Natural killer cell treated with Interleukin-12 subunit alpha and Interleukin-12 subunit beta and Interleukin-15 and Interleukin-18, amount 100 ng/mL, for 72 hours (primary cell): ENCODE measurements at regions not wholly inside any gene's neighbourhood (a gene's known extent, or its start where the extent isn't known, plus 50 kb on each side); places are given as distances from the start of the nearest gene placed in this dataset.

Experiments
- ATAC-seq, 2 donors: fragments of 150-1000 bp; cut with Tn5 transposase in 1 of 2; sonication (Bioruptor Pico), chemical (Tn5 transposase) in 1 of 2; 2 replicates each; pipeline ENCODE4 v1.10.0; 2021
- DNase-seq: peaks from one replicate; pipeline ENCODE4 v3.0.0; 2022; ENCODE audit warnings: low spot score
- H3K27ac Mint-ChIP-seq, 2 donors: 1 replicate in 1 of 2; 2 replicates in 1 of 2; pipeline ENCODE4 v1.8.0; 2022; ENCODE audit warnings: mixed read lengths in 2 of 2, mild to moderate bottlenecking in 1 of 2, moderate library complexity in 1 of 2
- H3K27me3 Mint-ChIP-seq, 2 donors: 1 replicate in 1 of 2; 2 replicates in 1 of 2; pipeline ENCODE4 v1.8.0; 2022; ENCODE audit warnings: mixed read lengths in 2 of 2
- H3K36me3 Mint-ChIP-seq: one replicate; pipeline ENCODE4 v1.8.0; 2022; ENCODE audit warnings: mixed read lengths
- H3K4me1 Mint-ChIP-seq, 2 donors: 1 replicate in 1 of 2; 2 replicates in 1 of 2; pipeline ENCODE4 v1.8.0; 2022; ENCODE audit warnings: low read depth in 2 of 2, mixed read lengths in 2 of 2, mild to moderate bottlenecking in 1 of 2
- H3K4me3 Mint-ChIP-seq: one replicate; pipeline ENCODE4 v1.8.0; 2022; ENCODE audit warnings: mixed read lengths
- H3K9me3 Mint-ChIP-seq: 2 replicates; pipeline ENCODE4 v1.8.0; 2022; ENCODE audit warnings: mixed read lengths

DNA sequence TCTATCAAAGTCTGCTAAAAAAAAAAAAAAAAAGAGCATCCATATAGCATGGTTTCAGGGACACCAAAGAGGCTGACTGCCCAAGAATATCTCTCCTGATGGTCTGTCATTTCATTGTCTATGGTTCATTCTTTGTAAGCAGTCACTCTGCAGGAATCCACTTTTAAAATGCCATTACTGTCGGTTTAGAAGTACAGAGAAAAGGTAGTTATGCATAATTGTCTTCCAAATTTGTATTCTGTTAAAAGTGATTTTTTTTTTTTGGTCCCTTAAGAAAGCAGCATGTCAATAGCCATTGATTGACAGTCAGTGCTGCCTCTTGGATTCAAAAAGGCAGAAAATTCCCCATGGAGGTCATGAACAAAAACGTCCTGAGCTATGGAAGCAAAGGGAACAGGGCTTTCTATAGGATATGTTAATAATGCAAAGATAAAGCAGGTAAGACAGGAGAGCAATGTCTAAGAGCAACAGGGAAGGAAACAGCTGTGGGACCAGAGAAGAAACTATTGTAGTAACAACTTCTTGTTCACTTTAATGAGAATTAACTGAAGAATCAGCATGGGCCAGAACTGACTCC is 245.8 kb downstream of the TMX3 start:
- DNase-seq (no peak), ATAC-seq (no peak)
- Mint-ChIP-seq H3K36me3 (no peaks in the 10 kb centered on the region), H3K4me3 (no peak overlapping the region), H3K4me1 (no peaks in the 10 kb centered on the region), H3K27me3 (no peaks in the 10 kb centered on the region), H3K27ac (no peak overlapping the region), H3K9me3 (peaks cover 4% of the 10 kb centered on the region)

DNA sequence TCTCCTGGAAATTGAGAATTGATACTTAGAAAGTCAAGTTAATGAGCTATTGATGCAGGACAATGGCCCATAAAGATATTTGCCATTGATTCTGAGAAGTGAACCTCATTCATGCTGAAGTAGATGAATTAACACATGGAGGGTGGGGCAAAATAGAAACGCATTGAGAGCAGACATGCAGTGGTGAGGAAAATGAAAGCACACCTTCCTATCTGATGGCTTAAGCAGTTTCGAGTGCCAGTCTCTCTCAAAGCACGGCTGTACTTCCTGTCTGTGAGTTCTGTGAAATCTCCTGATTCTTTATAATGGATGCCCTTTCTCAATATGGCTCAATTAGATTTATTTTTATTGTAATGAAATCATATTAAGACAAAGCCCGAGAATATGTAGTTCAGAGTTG is 247.0 kb downstream of the TMX3 start:
- H3K4me3 Mint-ChIP-seq = no peak overlapping the region
- ATAC-seq (no peak), DNase-seq (no peak)
- H3K27ac Mint-ChIP-seq = no peak overlapping the region
- no peaks in the 10 kb centered on the region for H3K36me3 Mint-ChIP-seq
- H3K9me3 Mint-ChIP-seq = peaks cover 4% of the 10 kb centered on the region
- H3K4me1 Mint-ChIP-seq = no peaks in the 10 kb centered on the region
- no peaks in the 10 kb centered on the region for H3K27me3 Mint-ChIP-seq

DNA sequence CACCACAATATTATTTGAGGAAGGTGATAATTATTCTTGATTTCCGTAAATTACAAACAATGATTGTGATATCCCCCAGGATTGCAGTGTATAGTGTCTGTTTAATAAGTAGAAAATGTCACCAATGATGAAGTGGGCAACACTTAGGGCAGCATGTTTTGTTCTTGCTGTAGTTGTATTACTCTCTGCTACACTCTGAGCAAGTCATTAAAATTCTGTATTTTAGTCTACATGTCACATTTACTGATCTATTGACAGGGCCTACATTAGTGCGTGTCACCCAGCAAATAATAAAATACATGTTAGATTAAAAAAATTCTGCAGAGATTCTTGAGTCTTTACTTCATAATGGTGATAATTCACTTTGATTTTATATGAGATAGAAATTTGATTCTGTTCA is 247.6 kb downstream of the TMX3 start:
- ATAC-seq = no peak

DNA sequence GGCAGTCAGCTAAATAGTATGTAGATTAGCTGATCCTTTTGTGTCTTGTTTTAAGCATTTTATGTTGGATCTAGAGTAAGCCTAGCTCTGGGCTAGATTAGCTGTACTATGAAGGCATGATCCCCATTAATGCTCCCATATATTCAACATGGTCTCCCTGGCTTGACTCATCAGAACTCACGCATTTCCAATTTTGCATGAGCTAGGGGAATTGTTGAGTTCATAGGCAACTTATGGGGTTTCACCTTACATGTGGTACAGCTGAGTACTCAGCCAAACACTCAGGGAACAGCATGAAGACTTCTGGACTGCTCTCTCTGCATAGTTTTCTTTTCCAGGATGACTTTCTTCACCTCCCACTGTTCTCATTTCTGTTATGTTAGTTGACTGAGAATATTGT is 248.2 kb downstream of the TMX3 start:
- DNase-seq (no peak), ATAC-seq (no peak)
- Mint-ChIP-seq H3K4me1 (no peaks in the 10 kb centered on the region), H3K27me3 (no peaks in the 10 kb centered on the region), H3K27ac (no peak overlapping the region), H3K4me3 (no peak overlapping the region), H3K36me3 (no peaks in the 10 kb centered on the region), H3K9me3 (peaks cover 4% of the 10 kb centered on the region)

More for the DNA sequence above, 247.6 kb downstream of the TMX3 start:
- Mint-ChIP-seq H3K9me3 (peaks cover 4% of the 10 kb centered on the region), H3K27me3 (no peaks in the 10 kb centered on the region), H3K4me1 (no peaks in the 10 kb centered on the region), H3K36me3 (no peaks in the 10 kb centered on the region), H3K27ac (no peak overlapping the region), H3K4me3 (no peak overlapping the region)
- no peak for DNase-seq

DNA sequence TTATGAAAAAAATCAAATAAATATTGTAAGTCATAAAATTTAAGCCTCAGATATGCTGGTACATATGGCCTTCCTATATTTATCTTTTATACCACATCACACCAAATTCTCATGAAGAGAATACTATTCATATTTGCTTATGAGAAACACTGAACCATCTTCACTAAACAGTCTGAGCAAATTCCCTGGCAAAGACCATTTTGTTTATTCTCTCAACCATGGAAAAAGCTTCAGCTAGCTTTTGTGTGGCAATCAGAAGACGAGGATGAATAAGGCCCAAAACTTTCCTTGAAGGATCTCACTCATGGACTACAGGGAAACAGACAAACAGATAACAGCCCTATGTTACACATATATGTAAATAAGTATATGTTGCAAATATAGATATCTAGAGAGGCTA is 252.1 kb downstream of the TMX3 start:
- H3K4me3 Mint-ChIP-seq = no peak overlapping the region
- no peak for ATAC-seq
- DNase-seq = no peak
- no peaks in the 10 kb centered on the region for H3K27me3 Mint-ChIP-seq
- H3K4me1 Mint-ChIP-seq = no peaks in the 10 kb centered on the region
- no peaks in the 10 kb centered on the region for H3K36me3 Mint-ChIP-seq
- H3K9me3 Mint-ChIP-seq = peaks cover 4% of the 10 kb centered on the region
- no peak overlapping the region for H3K27ac Mint-ChIP-seq

DNA sequence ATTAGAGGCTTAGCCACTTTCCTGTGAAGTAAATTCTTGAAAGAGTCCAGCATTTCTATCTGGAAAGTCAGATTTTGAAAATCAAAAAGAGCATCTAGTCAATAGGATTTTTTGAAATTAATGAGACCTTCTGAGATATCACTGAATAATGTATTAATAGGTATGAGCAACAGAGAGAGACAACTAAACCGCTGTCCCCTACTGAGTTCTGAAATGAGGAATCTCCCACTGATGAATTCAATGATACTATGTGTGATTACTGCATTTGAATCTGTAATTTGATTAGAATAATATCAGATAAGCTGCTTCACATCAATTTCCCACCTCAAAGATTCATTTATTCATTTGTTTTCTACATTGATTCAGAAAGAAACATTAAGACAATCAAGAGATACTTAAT is 252.8 kb downstream of the TMX3 start:
- no peak overlapping the region for H3K4me3 Mint-ChIP-seq
- H3K27me3 Mint-ChIP-seq = no peaks in the 10 kb centered on the region
- no peak for DNase-seq
- H3K4me1 Mint-ChIP-seq = no peaks in the 10 kb centered on the region
- no peak for ATAC-seq
- peaks cover 4% of the 10 kb centered on the region for H3K9me3 Mint-ChIP-seq
- no peaks in the 10 kb centered on the region for H3K36me3 Mint-ChIP-seq
- no peak overlapping the region for H3K27ac Mint-ChIP-seq

DNA sequence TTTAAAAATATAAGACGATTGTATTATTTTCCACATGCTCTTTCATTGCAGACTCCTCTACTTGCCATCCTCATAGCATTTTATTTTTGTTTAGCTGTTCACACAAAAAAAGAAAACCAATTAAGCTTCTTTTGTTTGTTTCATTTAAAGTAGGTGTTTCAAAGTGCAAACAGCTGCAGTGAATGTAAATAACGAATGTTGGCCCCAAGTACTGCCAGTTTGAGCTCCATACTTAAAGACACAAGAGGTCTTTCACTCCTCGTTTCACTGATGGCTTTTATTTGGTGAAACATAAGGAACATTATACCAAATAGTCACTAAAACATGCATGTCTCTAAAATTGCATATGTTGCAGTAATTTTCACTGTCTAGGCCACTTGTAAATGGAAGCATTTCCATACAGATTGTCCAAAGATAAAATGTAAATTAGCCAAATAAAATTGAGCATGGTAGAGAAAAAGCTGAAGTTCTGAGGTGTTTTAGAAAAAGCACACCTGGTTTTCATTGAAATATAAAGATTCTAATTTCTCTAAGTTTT is 253.4 kb downstream of the TMX3 start:
- no peak overlapping the region for H3K27ac Mint-ChIP-seq
- no peaks in the 10 kb centered on the region for H3K27me3 Mint-ChIP-seq
- H3K4me3 Mint-ChIP-seq = no peak overlapping the region
- peaks cover 4% of the 10 kb centered on the region for H3K9me3 Mint-ChIP-seq
- no peaks in the 10 kb centered on the region for H3K36me3 Mint-ChIP-seq
- ATAC-seq (no peak), DNase-seq (no peak)
- no peaks in the 10 kb centered on the region for H3K4me1 Mint-ChIP-seq

DNA sequence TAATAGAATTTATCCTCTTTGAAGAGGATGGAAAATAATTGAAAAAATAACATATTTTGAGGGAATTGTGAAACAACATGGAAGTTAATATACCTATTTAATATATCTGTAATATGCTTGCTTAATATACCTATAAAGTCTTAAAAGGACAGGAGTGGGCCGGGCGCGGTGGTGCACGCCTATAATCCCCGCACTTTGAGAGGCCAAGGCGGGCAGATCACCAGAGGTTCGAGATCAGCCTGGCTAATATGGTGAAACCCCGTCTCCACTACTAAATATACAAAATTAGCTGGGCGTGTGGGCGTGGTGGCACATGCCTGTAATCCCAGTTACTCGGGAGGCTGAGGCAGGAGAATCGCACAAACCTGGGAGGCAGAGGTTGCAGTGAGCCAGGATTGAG is 254.9 kb downstream of the TMX3 start:
- ATAC-seq = no peak
- Mint-ChIP-seq H3K36me3 (no peaks in the 10 kb centered on the region), H3K4me3 (no peak overlapping the region), H3K4me1 (no peaks in the 10 kb centered on the region), H3K27me3 (no peaks in the 10 kb centered on the region), H3K9me3 (peaks cover 4% of the 10 kb centered on the region), H3K27ac (no peak overlapping the region)
- no peak for DNase-seq

DNA sequence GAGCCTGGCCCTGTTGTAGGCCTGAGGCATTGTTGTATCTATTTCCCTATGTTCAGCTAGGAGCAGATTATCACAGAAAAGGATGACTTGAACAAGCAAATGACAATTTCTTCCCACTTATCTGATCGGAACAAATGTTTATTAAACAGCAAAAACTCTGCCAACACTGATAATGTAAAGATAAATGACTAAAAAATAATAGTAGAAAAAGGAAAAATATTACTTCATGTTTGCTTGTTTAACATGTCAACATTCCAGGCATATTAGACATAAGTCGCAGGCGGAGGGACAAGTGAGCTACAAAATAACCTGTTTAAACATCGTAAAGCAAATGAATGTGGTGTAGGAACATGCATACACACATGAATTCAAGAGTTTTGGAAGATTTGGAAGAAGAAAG is 257.9 kb downstream of the TMX3 start:
- Mint-ChIP-seq H3K27me3 (no peaks in the 10 kb centered on the region), H3K36me3 (no peaks in the 10 kb centered on the region)

DNA sequence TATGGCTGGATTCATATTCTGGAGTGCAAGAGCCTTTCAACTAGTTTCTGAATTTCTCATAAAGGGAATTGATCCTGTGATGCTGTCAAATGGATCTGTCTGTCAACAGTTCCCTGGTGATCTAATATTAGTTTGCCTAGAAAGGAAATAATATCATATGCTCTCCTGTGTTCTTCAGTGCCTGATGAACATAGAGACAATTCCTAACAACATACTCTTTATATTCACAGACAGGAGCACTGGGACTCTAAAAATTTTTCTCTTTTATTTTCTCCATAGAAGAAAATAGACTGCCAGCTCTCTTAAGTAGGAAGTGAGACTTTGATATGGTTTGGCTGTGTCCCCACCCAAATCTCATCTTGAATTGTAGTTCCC is 259.7 kb downstream of the TMX3 start:
- Mint-ChIP-seq H3K27ac (no peak overlapping the region), H3K36me3 (no peaks in the 10 kb centered on the region), H3K27me3 (no peaks in the 10 kb centered on the region), H3K4me1 (no peaks in the 10 kb centered on the region), H3K4me3 (no peak overlapping the region), H3K9me3 (peaks cover 8% of the 10 kb centered on the region)
- no peak for DNase-seq
- no peak for ATAC-seq

More for the DNA sequence above, 257.9 kb downstream of the TMX3 start:
- H3K4me1 Mint-ChIP-seq = no peaks in the 10 kb centered on the region
- H3K27ac Mint-ChIP-seq = no peak overlapping the region
- H3K9me3 Mint-ChIP-seq = peaks cover 8% of the 10 kb centered on the region
- H3K4me3 Mint-ChIP-seq = no peak overlapping the region
- DNase-seq (no peak), ATAC-seq (no peak)

DNA sequence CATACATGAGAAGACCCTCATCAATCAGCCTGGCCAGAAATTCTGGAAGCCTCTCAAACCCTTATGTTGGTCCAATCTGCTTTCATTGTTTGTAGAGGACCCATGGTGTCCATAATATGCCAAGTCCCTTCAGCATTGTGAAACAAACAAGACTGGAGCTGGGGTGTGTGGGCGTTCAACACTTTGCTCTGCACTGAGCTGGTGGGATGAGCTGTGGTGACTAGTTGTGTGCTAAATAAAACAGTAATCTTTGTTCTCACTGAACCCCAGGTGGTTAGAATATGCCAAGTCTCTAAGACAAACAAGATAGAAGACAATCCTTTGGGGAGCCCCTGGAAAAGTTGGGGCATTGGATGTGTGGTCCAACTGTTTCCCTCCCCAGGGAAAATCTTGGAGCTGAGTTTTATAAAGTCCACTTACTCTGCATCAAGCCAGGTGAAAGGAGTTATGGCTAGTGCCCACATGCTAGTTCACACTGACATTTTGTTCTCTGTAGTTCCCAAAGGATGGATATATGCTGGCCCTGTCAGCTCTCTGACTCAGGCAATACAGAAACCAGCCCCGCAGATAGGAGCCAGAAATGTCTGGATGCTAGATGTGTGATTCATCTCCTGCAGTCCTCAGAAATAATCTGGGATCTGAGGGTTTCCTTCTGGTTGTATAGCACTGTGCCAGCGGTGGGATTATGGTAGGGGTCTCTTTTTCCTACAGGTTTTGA is 260.2 kb downstream of the TMX3 start:
- Mint-ChIP-seq H3K36me3 (no peaks in the 10 kb centered on the region), H3K27me3 (no peaks in the 10 kb centered on the region), H3K4me1 (no peaks in the 10 kb centered on the region), H3K27ac (no peak overlapping the region), H3K9me3 (peaks cover 11% of the 10 kb centered on the region), H3K4me3 (no peak overlapping the region)
- DNase-seq (no peak), ATAC-seq (no peak)

DNA sequence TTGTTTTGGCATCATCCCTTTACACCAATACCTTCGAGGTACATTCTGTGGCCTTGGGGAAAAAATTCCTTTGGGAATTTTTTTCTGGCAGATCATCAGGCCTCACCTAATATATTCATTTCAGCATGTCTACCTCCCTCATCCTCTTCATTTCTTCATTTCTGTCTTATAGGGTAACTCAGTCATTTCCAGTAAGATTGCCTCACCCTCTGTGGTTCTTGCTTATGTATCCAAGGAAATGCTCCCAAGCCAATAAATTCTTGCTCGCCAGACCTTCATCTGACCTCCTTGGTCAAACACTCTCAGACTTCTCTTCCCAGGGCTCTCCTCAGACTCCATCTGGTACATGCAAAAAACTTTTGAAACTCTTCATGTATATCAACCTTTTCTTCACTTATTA is 265.6 kb downstream of the TMX3 start:
- DNase-seq (no peak), ATAC-seq (no peak)
- H3K4me1 Mint-ChIP-seq = no peaks in the 10 kb centered on the region
- no peaks in the 10 kb centered on the region for H3K27me3 Mint-ChIP-seq
- H3K36me3 Mint-ChIP-seq = no peaks in the 10 kb centered on the region
- H3K9me3 Mint-ChIP-seq = peaks cover 14% of the 10 kb centered on the region
- H3K4me3 Mint-ChIP-seq = no peak overlapping the region
- H3K27ac Mint-ChIP-seq = no peak overlapping the region

DNA sequence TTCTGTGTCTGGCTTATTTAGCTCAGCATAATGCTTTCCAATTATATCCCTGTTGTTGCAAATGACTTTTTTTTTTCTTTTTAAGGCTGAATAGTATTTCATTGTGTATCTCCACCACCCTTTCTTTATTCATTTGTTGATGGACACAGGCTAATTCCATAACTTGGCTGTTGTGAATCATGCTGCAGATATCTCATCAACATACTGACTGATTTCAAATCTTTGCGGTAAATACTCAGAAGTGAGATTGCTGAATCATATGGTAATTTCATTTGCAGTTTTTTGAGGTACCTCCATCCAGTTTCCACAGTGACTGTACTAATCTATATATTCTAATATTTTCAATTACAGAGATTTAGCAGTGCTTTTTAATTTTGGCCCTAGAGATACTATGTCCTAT is 266.2 kb downstream of the TMX3 start:
- no peak for ATAC-seq
- no peaks in the 10 kb centered on the region for H3K27me3 Mint-ChIP-seq
- no peaks in the 10 kb centered on the region for H3K36me3 Mint-ChIP-seq
- H3K27ac Mint-ChIP-seq = no peak overlapping the region
- DNase-seq = no peak
- no peak overlapping the region for H3K4me3 Mint-ChIP-seq
- peaks cover 14% of the 10 kb centered on the region for H3K9me3 Mint-ChIP-seq
- no peaks in the 10 kb centered on the region for H3K4me1 Mint-ChIP-seq

DNA sequence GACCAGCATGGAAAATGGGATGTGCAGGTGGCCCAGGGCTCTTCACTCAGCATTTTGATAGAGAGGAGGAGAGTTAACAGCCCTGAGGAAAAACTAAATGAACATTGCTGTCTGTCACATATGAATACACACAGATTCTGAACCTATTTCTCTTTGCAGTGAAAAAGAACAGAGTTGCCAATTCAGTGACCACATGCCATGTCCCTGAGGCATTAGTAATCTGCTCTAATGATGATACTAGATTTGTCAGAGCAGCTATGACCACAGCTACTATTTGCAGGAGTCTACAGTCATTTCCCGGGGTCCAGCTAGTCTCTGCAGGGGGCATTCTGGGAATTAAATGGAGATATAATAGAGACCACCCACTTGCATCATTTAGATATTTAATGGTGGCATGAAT is 267.6 kb downstream of the TMX3 start:
- DNase-seq (no peak), ATAC-seq (no peak)
- Mint-ChIP-seq H3K9me3 (peaks cover 14% of the 10 kb centered on the region), H3K27ac (no peak overlapping the region), H3K4me3 (no peak overlapping the region), H3K36me3 (no peaks in the 10 kb centered on the region), H3K27me3 (no peaks in the 10 kb centered on the region), H3K4me1 (no peaks in the 10 kb centered on the region)
